ENCODE measurements at regions not wholly inside any gene's neighbourhood (a gene's known extent, or its start where the extent isn't known, plus 50 kb on each side); places are given as distances from the start of the nearest gene placed in this dataset.

- no peak for ATAC-seq
Observed at GRCh38 chr5:169440107-169440705, 139.3 kb upstream of the SLIT3 start.

GRCh38 chr5:169439362-169439761 is 138.4 kb upstream of the SLIT3 start:
- ATAC-seq: no peak

More at GRCh38 chr5:169440107-169440705, 139.3 kb upstream of the SLIT3 start:
- no peak for TF ChIP-seq SNAI2 (CRISPR knock-in tag; IDR thresholded peaks at IDR 0.05)
- no peak for TF ChIP-seq POU6F1 (CRISPR knock-in tag; IDR thresholded peaks at IDR 0.05; ENCODE audit: borderline replicate concordance, low read depth)
- no peak for TF ChIP-seq GLIS3 (CRISPR knock-in tag; IDR thresholded peaks at IDR 0.05)
- TF ChIP-seq ZNF8 (CRISPR knock-in tag; IDR thresholded peaks at IDR 0.05): no peak
- TF ChIP-seq BACH2 (CRISPR knock-in tag; IDR thresholded peaks at IDR 0.05; ENCODE audit: borderline replicate concordance): no peak
- TF ChIP-seq RARB (CRISPR knock-in tag; IDR thresholded peaks at IDR 0.05): no peak
- TF ChIP-seq OSR1 (CRISPR knock-in tag; IDR thresholded peaks at IDR 0.05): no peak
- no peak for TF ChIP-seq CSRNP3 (CRISPR knock-in tag; IDR thresholded peaks at IDR 0.05)
- no peak for TF ChIP-seq CREB5 (CRISPR knock-in tag; IDR thresholded peaks at IDR 0.05; ENCODE audit: low read depth)
- TF ChIP-seq TOX (CRISPR knock-in tag; IDR thresholded peaks at IDR 0.05; ENCODE audit: borderline replicate concordance): no peak
- TF ChIP-seq TSHZ2 (CRISPR knock-in tag; IDR thresholded peaks at IDR 0.05): no peak
- no peak for TF ChIP-seq ZFP30 (CRISPR knock-in tag; IDR thresholded peaks at IDR 0.05)
- no peak for TF ChIP-seq ZNF565 (CRISPR knock-in tag; conservative IDR thresholded peaks at IDR 0.05; ENCODE audit: low read depth)
- no peak for TF ChIP-seq ZNF70 (CRISPR knock-in tag; IDR thresholded peaks at IDR 0.05)
- no peak for TF ChIP-seq ZFP3 (CRISPR knock-in tag; IDR thresholded peaks at IDR 0.05)
- TF ChIP-seq PPARA (CRISPR knock-in tag; IDR thresholded peaks at IDR 0.05; ENCODE audit: borderline replicate concordance): no peak
- no peak for TF ChIP-seq TCF4 (CRISPR knock-in tag; IDR thresholded peaks at IDR 0.05; ENCODE audit: borderline replicate concordance)
- TF ChIP-seq CSDC2 (CRISPR knock-in tag; IDR thresholded peaks at IDR 0.05): no peak

More at GRCh38 chr5:169439362-169439761, 138.4 kb upstream of the SLIT3 start:
- TF ChIP-seq TSHZ2 (CRISPR knock-in tag; IDR thresholded peaks at IDR 0.05) (no peak), POU6F1 (CRISPR knock-in tag; IDR thresholded peaks at IDR 0.05; ENCODE audit: borderline replicate concordance, low read depth) (no peak), CSDC2 (CRISPR knock-in tag; IDR thresholded peaks at IDR 0.05) (no peak), OSR1 (CRISPR knock-in tag; IDR thresholded peaks at IDR 0.05) (no peak), BACH2 (CRISPR knock-in tag; IDR thresholded peaks at IDR 0.05; ENCODE audit: borderline replicate concordance) (no peak), ZFP3 (CRISPR knock-in tag; IDR thresholded peaks at IDR 0.05) (no peak), ARNTL (CRISPR knock-in tag; IDR thresholded peaks at IDR 0.05; ENCODE audit: borderline replicate concordance, low read depth) (no peak), GLIS3 (CRISPR knock-in tag; IDR thresholded peaks at IDR 0.05) (no peak), ZNF8 (CRISPR knock-in tag; IDR thresholded peaks at IDR 0.05) (no peak), TOX (CRISPR knock-in tag; IDR thresholded peaks at IDR 0.05; ENCODE audit: borderline replicate concordance) (no peak), TCF4 (CRISPR knock-in tag; IDR thresholded peaks at IDR 0.05; ENCODE audit: borderline replicate concordance) (no peak), ESRRG (CRISPR knock-in tag; IDR thresholded peaks at IDR 0.05) (no peak), RARB (CRISPR knock-in tag; IDR thresholded peaks at IDR 0.05) (no peak)
